ENCODE measurements at regions not wholly inside any gene's neighbourhood (a gene's known extent, or its start where the extent isn't known, plus 50 kb on each side); places are given as distances from the start of the nearest gene placed in this dataset.

DNA sequence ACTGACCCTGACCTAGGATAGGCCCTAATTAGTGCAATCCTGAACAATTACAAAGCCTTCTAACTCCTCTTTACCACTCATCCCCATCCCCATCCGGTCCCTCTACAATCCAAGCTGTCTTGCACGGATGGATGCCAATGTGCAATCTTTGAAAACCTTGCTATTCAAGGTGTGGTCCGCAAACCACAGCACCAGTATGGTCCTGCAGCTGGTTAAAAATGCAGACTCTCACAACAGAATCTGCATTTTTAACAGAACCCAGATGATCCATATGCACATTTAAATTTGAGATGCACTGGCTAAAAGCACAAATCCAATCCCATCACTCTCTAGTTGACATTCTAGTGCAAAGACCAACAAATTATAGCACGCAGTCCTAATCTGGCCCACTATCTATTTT lies 230.6 kb upstream of the KRR1 start:
- TF ChIP-seq EZH2phosphoT487 (IDR thresholded peaks at IDR 0.05; ENCODE audit: unreplicated experiment) (no peak), CREB1 (CRISPR knock-in tag; IDR thresholded peaks at IDR 0.05; ENCODE audit: low read depth) (no peak)
- TF ChIP-seq, protein P1, sequence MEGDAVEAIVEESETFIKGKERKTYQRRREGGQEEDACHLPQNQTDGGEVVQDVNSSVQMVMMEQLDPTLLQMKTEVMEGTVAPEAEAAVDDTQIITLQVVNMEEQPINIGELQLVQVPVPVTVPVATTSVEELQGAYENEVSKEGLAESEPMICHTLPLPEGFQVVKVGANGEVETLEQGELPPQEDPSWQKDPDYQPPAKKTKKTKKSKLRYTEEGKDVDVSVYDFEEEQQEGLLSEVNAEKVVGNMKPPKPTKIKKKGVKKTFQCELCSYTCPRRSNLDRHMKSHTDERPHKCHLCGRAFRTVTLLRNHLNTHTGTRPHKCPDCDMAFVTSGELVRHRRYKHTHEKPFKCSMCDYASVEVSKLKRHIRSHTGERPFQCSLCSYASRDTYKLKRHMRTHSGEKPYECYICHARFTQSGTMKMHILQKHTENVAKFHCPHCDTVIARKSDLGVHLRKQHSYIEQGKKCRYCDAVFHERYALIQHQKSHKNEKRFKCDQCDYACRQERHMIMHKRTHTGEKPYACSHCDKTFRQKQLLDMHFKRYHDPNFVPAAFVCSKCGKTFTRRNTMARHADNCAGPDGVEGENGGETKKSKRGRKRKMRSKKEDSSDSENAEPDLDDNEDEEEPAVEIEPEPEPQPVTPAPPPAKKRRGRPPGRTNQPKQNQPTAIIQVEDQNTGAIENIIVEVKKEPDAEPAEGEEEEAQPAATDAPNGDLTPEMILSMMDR (conservative IDR thresholded peaks at IDR 0.05; ENCODE audit: low read depth in 2 of 2): no peak

Data from GM23338 (cell line).